ENCODE measurements at regions not wholly inside any gene's neighbourhood (a gene's known extent, or its start where the extent isn't known, plus 50 kb on each side); places are given as distances from the start of the nearest gene placed in this dataset.

DNA sequence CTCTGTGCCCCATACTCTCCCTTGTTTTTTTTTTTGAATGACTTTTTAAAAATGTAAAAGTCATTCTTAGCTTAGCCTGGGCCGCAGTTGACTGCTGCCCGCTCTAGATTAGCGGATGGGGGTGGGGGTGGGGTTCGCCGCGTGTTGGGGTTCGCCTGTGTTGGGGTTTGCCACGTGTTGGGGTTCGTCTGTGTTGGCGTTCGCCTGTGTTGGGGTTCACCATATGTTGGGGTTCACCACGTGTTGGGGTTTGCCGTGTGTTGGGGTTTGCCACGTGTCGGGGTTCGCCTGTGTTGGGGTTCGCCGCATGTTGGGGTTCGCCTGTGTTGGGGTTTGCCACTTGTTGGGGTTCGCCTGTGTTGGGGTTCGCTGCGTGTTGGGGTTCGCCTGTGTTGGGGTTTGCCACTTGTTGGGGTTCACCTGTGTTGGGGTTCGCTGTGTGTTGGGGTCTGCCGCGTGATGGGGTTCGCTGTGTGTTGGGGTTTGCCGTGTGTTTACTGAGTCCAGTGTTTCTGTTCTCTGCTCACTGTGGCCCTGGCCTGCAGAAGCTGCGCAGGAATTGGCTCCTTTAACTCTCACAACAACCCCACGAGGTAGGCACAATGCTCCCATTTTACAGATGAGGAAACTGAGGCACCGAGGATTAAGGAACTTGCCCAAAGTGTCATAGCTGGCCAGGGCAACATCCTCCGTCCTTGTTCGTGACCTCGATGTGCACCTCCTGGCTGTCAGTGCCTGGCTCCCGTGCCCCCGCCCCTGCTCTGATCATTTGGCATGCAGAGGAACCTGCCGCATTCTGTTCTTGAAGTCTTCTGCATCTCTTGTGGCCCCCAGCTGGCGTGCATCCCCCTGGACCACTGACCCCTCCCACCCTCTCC lies 96.6 kb upstream of the CIBAR2 start:
- TF ChIP-seq, protein P1, sequence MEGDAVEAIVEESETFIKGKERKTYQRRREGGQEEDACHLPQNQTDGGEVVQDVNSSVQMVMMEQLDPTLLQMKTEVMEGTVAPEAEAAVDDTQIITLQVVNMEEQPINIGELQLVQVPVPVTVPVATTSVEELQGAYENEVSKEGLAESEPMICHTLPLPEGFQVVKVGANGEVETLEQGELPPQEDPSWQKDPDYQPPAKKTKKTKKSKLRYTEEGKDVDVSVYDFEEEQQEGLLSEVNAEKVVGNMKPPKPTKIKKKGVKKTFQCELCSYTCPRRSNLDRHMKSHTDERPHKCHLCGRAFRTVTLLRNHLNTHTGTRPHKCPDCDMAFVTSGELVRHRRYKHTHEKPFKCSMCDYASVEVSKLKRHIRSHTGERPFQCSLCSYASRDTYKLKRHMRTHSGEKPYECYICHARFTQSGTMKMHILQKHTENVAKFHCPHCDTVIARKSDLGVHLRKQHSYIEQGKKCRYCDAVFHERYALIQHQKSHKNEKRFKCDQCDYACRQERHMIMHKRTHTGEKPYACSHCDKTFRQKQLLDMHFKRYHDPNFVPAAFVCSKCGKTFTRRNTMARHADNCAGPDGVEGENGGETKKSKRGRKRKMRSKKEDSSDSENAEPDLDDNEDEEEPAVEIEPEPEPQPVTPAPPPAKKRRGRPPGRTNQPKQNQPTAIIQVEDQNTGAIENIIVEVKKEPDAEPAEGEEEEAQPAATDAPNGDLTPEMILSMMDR (IDR thresholded peaks at IDR 0.05; ENCODE audit: poor library complexity), result no peak
- no peak for TF ChIP-seq EZH2 (IDR thresholded peaks at IDR 0.05; ENCODE audit: borderline replicate concordance)

Data from hepatocyte (in vitro differentiated cells).